ENCODE measurements at regions not wholly inside any gene's neighbourhood (a gene's known extent, or its start where the extent isn't known, plus 50 kb on each side); places are given as distances from the start of the nearest gene placed in this dataset.

DNA sequence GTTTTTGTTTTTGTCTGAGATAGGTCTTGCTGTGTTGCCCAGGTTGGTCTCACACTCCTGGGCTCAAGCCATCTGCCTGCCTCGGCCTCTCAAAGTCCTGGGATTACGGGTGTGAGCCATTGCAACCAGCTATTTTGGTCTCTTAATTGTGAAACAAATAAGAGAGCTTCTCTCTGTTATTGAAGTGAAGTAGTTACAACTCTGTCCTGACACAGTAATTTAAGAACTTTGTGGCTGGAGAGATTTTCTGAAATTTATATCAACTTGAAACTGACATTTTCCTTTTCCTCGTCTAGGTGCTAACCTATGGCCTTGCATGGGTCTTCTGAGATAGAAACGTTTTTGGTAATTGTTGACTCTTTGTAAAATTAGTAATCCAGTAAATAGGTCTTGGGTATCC is 122.1 kb upstream of the DOK5 start:
- DNase-seq (ENCODE audit: low read depth): no peak
- H3K4me3 ChIP-seq (replicated peaks; ENCODE audit: low read depth, low read length): no peak overlapping the region
- TF ChIP-seq, protein P1, sequence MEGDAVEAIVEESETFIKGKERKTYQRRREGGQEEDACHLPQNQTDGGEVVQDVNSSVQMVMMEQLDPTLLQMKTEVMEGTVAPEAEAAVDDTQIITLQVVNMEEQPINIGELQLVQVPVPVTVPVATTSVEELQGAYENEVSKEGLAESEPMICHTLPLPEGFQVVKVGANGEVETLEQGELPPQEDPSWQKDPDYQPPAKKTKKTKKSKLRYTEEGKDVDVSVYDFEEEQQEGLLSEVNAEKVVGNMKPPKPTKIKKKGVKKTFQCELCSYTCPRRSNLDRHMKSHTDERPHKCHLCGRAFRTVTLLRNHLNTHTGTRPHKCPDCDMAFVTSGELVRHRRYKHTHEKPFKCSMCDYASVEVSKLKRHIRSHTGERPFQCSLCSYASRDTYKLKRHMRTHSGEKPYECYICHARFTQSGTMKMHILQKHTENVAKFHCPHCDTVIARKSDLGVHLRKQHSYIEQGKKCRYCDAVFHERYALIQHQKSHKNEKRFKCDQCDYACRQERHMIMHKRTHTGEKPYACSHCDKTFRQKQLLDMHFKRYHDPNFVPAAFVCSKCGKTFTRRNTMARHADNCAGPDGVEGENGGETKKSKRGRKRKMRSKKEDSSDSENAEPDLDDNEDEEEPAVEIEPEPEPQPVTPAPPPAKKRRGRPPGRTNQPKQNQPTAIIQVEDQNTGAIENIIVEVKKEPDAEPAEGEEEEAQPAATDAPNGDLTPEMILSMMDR (IDR thresholded peaks at IDR 0.05; ENCODE audit: low read length, missing control alignments): no peak

DNA sequence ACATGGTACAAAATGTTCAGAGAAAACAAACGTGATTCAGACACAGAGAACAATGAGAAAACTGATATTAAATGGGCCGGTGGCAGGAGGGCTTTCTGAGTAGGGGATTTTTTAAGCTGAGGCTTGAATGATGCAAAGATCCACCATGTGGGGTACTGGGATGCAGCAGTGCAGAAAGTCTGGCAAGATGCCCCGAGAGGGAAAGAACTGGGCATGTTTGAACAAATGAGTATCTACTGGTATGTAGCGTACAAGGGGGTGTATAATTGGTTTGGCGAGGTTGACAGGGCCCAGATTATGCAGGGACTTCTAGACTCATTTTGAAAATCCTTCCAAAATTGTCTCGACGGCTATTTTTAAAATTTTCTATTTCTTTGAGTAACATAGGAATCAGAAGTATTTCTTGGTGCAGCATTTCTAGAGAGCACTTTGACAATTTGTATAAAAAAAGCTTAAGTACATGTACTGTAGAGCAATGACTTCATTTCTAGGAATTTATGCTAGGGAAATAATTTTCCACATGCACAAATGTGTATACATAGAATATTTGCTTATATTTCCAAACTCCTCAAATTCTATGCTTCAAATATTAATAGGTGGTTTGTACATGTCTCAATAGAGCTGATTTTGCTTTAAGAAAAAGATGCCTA is 119.6 kb upstream of the DOK5 start:
- TF ChIP-seq, protein P1 (IDR thresholded peaks at IDR 0.05; ENCODE audit: low read length, missing control alignments): no peak
- H3K4me3 ChIP-seq (replicated peaks; ENCODE audit: low read depth, low read length): no peak overlapping the region
- DNase-seq (ENCODE audit: low read depth): peak; percentile 33

DNA sequence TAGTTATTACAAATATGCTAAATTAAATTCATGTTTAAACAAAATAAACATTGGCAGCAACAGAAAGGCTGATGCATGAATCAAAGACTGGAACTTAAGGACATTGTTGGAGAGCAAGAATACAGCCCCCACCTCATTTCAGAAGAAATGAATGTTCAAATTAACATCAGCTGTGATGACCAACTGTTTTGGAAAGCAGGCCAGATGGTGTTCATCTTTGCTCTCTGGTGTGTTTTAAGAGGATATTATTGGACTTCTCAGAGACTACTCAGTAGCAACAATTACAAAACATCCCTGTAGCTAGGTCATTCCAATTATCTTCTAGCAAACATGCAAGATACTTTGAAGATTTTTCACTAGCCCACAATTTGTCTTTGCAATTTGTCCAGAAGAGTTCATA is 118.6 kb upstream of the DOK5 start:
- no peak for DNase-seq (ENCODE audit: low read depth)
- TF ChIP-seq, protein P1 (IDR thresholded peaks at IDR 0.05; ENCODE audit: low read length, missing control alignments): no peak
- no peak overlapping the region for H3K4me3 ChIP-seq (replicated peaks; ENCODE audit: low read depth, low read length)

DNA sequence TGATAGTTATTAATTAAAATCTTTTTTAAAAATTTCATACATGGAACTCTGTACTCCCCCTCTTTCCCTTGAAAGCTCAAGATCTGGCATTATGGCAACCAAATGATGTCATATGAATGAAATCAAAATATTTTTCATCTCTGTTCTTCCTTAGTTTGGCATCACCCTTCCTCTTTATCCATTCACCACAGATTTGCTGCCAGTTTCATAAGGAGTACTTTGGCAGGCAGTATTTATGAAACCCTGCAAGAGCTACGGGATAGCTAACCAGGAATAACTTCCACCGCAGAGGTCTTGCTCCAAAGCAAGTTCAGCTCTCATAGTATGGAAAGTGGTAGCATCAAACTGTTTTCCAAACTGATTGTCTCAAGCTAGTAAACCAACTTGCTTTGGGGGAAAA is 113.9 kb upstream of the DOK5 start:
- TF ChIP-seq, protein P1 (IDR thresholded peaks at IDR 0.05; ENCODE audit: low read length, missing control alignments): no peak
- no peak for DNase-seq (ENCODE audit: low read depth)
- H3K4me3 ChIP-seq (replicated peaks; ENCODE audit: low read depth, low read length): no peak overlapping the region

DNA sequence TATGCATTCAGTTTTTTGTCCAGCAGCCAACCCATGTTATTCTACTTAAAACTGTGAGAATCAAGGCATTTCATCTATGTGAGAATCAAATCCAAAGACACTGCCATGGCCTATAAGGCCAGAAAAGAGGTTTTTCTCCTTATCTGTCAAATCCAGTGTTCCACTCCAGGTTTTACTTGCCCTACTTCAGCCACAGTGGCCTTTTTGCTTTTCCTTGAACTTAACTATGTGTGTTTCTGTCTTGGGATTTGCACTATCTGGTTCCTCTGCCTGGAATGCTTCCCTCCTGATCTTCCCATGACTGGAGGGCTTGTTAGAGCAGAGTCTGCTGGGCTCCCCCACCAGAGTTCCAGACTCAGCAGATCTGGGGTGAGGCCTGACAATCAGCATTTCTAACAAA is 113.1 kb upstream of the DOK5 start:
- TF ChIP-seq, protein P1 (IDR thresholded peaks at IDR 0.05; ENCODE audit: low read length, missing control alignments): no peak
- no peak for DNase-seq (ENCODE audit: low read depth)
- H3K4me3 ChIP-seq (replicated peaks; ENCODE audit: low read depth, low read length): no peak overlapping the region

DNA sequence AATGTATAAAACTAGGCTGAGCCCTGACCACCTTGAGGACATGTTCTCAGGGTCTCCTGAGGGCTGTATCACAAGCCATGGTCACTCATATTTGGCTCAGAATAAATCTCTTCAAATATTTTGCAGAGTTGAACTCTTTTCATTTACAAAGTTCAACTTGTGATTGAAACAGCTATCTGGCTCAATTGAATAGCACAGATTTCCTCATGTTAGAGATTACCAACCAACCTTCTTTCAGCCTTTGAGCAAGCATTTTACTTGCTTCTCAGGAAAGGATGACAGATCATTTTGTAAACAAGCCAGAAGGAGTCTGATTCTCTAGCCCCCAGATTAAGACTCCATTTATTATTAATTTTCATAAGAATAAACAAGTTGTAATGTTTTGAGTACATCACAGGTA is 111.0 kb upstream of the DOK5 start:
- TF ChIP-seq, protein P1 (IDR thresholded peaks at IDR 0.05; ENCODE audit: low read length, missing control alignments): no peak
- DNase-seq (ENCODE audit: low read depth): no peak
- no peak overlapping the region for H3K4me3 ChIP-seq (replicated peaks; ENCODE audit: low read depth, low read length)

DNA sequence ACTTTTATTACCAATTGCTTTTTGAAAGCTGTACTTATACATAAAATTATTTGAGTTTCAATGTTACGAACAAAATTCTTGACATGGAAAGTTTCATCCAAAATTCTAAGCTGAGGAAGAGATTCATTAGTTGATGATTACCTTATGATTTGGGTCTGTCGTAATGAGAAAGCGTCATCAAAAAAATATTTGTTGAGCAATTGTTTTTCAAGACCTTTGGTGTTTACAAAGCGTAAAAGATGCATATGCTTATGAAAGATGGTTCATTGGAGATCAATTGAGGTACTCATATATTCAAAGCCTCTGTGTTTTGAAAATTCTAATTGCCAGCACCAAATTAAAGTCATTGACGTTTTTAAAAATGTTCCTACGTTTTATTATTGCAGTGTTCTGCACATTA is 110.5 kb upstream of the DOK5 start:
- TF ChIP-seq, protein P1 (IDR thresholded peaks at IDR 0.05; ENCODE audit: low read length, missing control alignments): no peak
- DNase-seq (ENCODE audit: low read depth): no peak

More for the DNA sequence above, 110.5 kb upstream of the DOK5 start:
- H3K4me3 ChIP-seq (replicated peaks; ENCODE audit: low read depth, low read length): no peak overlapping the region

Data from fibroblast of pulmonary artery (primary cell).